GM13976 (cell line): ENCODE measurements at regions not wholly inside any gene's neighbourhood (a gene's known extent, or its start where the extent isn't known, plus 50 kb on each side); places are given as distances from the start of the nearest gene placed in this dataset.

ENCODE experiments used
- DNase-seq: peaks from one replicate; pipeline ENCODE4 v3.0.0; 2012; ENCODE audit warnings: low spot score
- CTCF ChIP-seq: IDR thresholded peaks from 2 replicates; pipeline ENCODE4 v1.5.1; 2012; ENCODE audit warnings: borderline replicate concordance, mild to moderate bottlenecking; ENCODE audit not compliant: insufficient read depth; ENCODE audit errors: extremely low read depth, missing control alignments, control extremely low read depth
- in situ Hi-C: fragments of 300-500 bp; cut with MboI; formaldehyde crosslinking; loops from one replicate; pipeline ENCODE4 v1.12.0; 2022; ENCODE audit warnings: low sequenced_read_pairs, mixed read lengths, inconsistent platforms; ENCODE audit not compliant: unreplicated experiment

- TF ChIP-seq CTCF, result no peak
- in situ Hi-C loops, result no loop called here
- no peak for DNase-seq
These were observed 308.7 kb upstream of the PLXNA2 start for GRCh38 chr1:208552928-208553327.

- no peak for DNase-seq
- no peak for TF ChIP-seq CTCF
- in situ Hi-C loops, result no loop called here
These were observed 312.3 kb upstream of the PLXNA2 start for GRCh38 chr1:208556461-208556860.

- in situ Hi-C loops, result no loop called here
- TF ChIP-seq CTCF, result no peak
- no peak for DNase-seq
These were observed 313.0 kb upstream of the PLXNA2 start for GRCh38 chr1:208557046-208557722.

GRCh38 chr1:208557723-208558094 is 313.5 kb upstream of the PLXNA2 start:
- in situ Hi-C loops, result no loop called here
- no peak for TF ChIP-seq CTCF
- no peak for DNase-seq

GRCh38 chr1:208559597-208560329 is 315.6 kb upstream of the PLXNA2 start:
- TF ChIP-seq CTCF, result no peak
- DNase-seq, result no peak
- in situ Hi-C loops, result no loop called here

- in situ Hi-C loops, result no loop called here
- no peak for TF ChIP-seq CTCF
- no peak for DNase-seq
These were observed 318.2 kb upstream of the PLXNA2 start for GRCh38 chr1:208562151-208562960.
